Ammon's horn (tissue), 1 donor: ENCODE measurements at regions not wholly inside any gene's neighbourhood (a gene's known extent, or its start where the extent isn't known, plus 50 kb on each side); places are given as distances from the start of the nearest gene placed in this dataset.
"Not testable (repeated sequence)": the region's sequence is repeated elsewhere in the genome, so short reads cannot be mapped to it uniquely, and the experiment has no call there.

ENCODE experiments used
- DNase-seq: peaks from one replicate; pipeline ENCODE4 v3.0.0-alpha.2; 2016; ENCODE audit warnings: low spot score

DNA sequence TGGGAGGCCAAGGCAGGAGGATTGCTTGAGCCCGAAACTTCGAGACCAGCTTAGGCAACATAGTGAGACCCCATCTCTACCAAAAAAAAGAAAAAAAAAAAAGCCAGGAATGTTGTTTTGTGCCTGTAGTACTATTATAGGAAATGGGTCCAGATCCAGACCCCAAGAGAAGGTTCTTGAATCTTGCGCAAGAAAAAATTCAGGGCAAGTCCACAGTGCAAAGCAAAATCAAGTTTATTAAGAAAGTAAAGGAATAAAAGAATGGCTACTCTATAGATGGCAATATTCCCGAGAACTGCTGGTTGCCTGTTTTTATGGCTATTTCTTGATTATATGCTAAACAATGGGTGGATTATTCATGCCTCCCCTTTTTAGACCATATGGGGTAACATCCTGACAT lies 51.2 kb upstream of the RDX start:
- no peak for DNase-seq

DNA sequence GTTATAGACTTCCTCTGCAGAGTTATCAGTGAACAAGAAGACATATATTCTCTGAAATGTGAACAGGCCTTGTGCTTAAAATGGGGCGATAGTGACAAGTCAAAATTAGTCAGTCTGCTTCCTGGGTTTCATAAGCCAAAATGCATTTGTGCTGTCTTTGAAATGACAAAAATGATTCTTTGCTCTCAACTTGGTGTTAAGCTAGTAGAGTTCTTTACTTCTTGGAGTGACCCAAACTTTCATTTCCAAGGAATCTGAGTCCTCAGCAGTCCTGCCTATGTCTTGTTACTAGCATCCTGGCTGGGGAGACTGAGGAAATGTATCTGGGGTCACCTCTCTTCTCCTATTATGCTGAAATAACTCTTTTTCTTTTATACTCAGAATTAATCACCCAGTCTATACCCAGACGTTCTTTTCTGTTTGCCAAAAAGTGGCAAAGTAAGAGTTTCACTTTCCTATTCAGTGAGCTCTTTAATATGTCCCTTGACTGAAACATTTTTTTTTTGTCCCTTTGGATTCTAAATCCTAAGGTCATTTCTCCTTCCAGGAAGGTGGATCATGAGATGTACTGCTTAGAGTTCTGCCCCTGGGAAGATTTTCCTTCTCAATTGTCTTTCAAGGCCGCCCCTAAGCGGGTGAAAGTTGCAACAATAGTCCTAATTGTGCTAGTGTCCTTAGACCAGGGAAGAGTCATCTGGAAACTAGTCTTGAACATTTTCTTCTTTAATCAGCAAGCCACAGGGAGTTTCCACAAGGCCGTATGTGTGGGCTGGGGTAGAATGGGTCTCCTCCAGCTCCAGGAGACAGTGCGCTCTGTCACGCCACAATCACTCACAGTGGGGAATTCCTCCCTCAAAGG lies 53.0 kb upstream of the RDX start:
- DNase-seq = peak; percentile 29

DNA sequence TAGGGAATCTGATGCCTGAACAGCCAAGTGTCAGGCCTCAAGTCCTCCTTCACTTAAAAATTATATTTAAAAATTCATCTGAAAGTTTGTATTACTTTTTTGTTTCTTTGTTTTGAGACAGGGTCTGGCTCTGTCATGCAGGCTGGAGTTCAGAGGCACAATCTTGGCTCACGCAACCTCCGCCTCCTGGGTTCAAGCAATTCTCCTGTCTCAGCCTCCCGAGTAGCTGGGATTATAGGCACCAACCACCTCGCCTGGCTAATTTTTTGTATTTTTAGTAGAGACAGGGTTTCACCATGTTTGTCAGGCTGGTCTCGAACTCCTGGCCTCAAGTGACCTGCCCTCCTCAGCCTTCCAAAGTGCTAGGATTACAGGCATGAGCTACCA lies 53.6 kb upstream of the RDX start:
- DNase-seq = not testable (repeated sequence)

DNA sequence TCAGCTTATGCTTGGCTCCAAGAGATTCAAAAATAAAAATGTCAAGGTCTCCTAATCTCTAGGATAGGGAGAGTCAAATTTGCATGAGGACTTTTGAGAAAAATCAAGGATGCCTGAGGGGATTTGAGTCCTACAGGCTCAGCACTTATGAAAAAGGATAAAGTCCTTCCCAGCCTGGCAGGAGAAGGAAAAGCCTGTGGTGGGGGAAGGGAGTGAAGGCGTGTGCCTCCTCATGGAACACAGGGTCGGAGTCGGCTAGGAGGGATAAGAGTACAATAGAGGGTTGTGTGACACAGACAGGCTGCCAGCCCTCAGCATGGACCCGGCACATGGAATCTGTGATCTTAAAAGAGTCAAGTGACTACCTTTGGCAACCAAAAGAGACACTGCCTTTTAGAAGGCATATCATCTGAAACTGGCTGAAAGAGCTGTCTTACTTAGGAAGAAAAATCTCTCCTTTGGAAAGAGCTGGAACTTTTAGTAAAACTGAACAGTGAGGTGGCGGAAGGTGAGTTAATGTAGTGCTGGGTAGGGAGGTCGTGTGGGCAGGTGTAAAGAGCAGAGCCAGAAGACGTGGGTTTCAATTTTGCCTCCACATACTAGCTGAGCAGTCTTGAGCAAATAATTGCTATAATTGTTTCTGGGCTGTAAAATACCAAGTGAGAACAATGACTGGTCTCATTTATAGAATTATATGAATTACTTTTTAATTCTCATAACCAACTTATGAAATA lies 58.8 kb upstream of the RDX start:
- DNase-seq = peak; percentile 21

DNA sequence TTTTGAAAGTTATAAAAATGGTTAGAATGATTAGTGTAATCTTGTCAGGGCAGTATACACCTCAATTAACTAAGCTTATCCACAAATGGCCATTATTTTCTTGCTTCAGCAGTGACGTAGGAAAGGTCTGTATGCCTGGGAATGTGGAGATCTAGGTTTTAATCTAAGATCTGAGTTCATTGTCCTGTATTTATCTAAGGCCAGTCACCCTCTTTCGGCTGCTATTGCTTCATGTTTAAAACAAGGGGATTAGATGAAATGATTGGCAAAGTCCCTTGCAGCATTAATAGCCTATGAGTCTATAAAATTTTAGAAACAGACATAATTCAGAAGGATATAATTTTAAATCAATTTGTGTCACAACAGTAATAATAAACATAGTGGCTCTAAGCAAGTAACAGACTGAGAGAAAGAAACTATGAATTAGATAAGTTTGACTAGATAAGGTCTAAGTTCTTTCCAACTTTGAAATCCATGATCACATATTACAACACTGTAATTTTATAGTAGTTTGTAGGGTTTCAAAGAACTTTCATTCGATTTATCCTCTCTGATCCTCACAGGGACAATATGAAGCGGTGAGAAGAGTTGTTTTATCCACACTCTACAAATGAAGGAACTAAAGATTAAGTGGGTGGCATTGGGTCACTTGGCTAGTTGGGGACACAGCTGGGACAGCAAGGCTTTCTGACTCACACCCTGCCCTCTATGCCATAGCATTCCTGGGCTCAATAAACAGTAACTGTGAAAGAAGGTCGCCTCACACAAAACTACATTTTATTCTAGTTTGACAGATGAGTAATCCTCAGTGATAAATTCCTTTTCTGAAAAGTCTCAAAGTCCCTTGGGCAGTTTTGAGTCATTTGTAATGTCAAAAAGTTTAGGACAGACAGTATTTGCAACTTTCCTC lies 60.6 kb upstream of the RDX start:
- no peak for DNase-seq

DNA sequence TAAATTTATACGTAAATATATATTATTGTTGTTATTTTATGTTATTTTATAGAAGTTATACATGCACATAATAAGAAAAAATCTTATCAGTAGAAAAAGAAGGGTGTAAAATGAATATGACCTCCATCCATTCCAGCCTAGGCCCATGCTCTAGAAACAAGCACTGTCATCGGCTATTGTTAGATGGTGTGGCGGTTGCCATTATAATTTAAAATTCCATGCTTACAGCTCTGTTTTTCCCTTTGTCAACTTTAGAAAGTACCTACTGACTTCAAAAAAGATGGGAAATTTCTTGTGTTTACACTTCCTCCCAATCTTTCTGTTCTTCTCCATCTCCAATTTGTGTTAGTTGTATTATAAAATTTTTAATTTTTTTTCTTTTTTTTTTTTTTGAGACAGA lies 61.9 kb upstream of the RDX start:
- no peak for DNase-seq

DNA sequence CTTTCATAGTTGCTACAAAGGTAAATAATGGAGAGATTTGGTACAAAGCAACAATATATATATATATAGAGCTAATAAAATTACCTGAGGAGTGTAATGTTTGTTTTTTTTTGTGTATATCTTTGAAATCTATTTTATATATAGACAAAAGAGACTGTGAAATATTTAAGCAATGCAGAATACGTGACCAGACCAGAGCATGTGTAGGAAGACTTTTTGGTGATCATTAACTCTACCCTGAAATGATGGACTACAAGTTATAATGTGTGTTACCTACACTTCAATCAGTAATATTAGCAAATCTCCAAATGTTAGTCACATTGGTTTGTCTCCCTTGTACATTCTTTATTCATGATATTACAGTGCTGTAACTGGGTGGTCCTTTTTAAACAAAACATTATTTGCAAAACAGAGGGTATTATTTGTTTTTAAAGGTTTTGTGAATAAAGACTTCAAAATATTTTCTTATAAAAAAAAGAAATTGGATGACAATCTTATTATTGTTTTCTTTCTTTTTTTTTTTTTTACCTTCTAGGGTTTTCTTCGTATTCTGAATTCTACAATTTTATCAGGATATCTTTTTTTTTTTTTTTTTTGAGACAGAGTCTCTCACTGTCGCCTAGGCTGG lies 64.5 kb upstream of the RDX start:
- not testable (repeated sequence) for DNase-seq

DNA sequence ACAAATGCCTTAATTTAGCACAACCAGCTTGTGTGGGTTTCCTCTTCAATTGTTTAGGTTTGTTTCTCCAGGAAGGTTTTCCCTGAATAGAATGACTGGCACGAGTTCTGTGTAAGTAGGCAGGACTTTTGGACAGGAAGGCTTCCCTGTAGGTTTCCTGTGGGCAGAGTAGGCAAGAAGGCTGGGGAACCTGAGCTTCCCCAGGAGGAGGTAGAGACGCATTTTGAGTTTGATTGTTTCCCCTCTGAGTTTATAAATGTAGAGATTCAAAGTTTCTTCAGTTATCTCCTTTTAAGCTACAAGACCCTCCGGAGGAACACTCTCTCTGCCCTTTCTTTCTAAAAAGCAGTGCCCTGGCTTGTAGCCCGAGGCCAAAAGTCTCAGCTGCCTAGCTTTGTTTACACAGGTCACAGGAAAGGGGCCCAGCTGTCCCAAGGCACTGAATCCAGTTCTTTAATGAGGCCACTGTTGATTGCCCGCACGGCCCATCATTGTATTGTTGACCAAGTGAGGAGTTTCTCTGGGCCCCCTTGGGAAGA lies 66.6 kb upstream of the RDX start:
- peak; percentile 35 for DNase-seq

DNA sequence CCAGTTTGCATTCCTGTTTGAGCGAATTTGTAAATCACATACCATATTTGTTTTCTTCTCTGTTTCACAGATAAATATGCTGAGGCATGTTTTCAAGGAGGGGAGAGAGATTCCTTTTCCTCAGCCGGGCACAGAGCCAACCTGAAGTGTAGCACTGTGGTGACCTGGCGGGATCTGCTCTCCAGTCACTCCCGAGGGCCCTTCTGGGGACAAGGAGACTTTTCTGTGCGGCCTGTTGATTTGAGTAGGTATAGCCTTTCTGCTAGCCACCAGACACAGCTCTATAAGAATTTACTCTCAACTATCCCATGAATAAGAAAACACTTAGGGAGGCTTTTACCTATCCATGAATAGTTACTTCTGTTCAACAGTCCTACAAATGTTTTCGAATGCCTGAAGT lies 63.5 kb upstream of the FDX1 start:
- DNase-seq = peak; percentile 32

DNA sequence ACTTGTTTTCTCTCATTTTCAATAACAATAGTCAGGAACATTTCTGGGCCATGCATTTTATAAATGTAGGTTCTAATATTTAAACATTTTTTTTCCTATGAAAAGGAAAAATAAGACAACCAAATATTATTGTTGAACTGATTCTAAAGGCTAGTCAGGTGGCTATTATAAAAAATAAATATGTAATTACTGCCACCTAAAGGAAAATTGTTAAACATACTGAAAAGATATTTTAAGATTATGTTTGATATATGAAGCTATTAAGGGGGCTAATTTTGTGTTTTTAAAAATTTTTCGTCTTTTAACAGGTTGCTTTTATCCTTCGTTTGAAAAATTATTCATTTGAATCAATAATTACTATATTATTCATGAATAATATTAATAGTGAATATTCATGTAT lies 62.2 kb upstream of the FDX1 start:
- DNase-seq = no peak

DNA sequence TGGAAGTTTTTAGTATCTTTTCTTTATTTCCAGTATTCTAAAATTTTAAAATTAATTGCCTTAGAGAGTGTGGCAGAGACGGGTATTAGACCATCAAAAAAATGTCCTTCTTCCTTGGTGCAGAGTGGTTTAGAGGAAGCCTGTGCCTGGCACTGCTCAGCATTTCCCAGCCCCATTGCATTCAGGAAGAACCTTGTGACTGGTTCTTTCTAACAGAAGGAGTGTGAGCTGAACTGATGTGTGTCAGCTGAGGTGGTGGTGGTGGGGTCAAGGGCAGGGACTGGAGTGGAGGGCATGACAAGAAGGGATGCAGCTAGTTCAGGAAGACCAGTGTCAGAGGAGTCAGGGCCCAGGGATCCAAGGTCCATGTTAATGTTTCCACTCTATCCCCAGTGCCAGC lies 58.7 kb upstream of the FDX1 start:
- no peak for DNase-seq

DNA sequence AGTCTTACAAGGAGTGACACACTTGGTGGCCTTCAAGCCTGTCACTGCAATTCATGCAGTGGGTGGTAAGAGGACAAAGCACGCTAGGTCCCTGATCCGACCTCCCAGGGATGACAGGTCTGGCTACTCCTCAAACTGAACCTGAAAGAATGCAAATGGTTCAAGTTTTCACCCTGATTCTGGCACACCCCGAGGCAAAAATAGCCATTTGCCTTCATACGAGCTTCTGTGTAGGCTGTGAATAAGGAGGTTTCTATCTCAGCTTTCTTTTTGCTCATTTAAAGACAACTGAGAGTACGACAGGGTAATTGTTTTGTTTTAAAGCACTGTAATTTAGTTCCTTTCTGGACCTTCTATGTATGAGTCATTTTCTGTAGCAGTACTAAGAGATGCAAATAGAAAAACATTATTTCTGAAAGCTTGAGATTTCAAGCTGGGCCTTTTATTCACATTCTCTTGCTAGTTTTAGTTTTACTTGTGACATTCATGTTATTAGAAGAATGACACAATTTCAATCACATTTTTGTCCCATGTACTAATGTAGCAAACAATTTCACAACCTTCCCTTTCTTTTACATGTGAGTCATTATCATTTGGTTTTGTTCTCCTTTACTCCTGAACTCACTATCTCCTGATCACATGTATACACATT lies 56.6 kb upstream of the FDX1 start:
- no peak for DNase-seq

DNA sequence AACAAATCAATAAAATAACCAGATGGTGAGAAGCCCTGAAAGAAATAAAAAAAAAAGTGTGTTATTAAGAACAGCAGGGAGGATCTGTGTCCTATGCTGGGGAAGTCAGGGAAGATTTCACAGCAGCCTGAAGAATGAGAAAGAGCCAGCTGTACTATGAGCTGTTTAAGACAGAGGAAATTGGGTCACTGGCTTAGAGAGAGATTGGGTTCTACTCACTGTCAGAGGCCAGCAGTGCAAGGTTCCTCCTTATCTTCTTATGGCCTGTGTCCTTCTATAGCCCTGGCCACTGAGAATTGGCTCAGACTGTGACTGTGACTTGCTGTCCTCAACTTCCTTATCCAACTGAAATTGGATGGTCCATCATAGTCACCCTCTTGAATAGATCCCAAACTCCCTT lies 54.8 kb upstream of the FDX1 start:
- DNase-seq = no peak

DNA sequence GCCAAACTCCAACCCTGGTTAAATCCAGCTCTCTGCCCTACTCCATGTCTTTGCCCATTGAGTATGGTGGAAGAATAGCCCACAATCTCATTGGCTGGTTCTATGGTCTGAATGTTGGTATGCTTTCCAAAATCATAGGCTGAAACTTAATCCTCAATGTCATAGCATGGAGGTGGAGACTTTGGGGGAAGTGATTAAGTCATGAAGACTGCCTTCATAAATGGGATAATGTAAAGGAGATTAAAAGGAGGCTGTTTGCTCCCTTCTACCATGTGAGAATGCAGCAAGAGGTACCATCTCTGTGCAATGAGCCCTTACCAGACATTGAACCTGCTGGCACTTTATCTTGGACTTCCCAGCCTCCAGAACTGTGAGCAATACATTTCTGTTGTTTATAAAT lies 54.4 kb upstream of the FDX1 start:
- no peak for DNase-seq

DNA sequence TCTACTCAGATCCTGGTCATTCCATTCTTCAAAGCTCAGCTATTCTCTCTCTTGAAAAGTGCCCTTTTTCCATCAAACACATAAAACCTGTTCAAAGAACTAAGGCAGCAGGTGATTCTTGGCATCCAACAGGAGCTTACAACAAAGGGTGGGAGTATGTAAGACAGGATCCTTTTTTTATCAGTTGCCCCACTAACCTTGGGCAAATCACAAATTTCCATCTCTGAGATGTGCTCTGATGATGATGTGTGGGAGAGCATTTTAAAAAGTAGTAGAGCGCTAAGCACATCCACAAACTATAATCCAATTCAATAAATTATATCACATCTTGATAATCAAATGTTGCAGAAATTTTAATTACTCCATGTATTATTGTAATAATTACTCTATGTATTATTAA lies 53.7 kb upstream of the FDX1 start:
- DNase-seq = no peak

DNA sequence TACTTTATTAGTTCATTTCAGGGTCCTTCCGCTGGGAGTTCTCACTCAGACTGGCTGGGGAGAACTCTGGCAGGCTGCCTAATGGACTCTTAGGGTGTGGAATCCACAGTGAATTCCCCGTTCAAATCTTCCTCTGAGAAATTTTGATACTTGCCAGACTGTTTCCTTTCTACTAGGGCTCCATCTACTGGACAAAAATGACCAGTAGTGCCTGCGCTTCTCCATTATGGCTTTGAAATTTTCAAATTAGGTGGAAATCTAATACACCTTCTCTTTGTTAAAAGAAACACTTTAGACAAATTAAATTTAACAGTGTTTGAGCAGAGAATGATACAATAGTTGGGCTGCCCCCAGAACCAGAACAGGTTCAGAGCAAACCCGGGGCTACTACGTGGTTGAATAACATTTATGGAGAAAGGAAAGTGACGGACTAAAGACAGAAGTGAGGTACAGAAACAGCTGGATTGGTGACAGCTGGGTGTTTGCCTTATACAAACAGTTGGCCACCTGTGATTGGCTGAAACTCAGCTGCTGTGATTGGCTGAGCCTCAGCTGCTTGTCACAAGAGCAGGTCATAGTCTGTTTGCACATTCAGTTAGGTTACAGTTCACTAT lies 52.9 kb upstream of the FDX1 start:
- peak; percentile 79 for DNase-seq

DNA sequence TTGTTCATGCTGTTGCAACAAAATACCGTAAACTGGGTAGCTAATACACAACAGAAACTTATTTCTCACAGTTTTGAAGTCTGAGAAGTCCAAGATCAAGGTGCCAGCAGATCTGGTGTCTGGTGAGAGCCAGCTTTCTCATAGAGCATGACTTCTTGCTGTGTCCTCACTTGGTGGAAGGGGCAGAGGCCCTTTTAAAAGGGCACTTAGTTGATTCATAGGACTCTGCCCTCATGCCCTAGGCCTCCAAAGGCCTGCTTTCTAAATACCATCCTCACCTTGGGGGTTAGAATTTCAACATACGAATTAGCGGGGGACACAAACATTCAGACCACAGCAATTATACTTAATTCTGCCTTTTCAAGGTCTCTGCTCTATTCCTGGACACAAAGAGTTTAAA lies 52.3 kb upstream of the FDX1 start:
- no peak for DNase-seq

DNA sequence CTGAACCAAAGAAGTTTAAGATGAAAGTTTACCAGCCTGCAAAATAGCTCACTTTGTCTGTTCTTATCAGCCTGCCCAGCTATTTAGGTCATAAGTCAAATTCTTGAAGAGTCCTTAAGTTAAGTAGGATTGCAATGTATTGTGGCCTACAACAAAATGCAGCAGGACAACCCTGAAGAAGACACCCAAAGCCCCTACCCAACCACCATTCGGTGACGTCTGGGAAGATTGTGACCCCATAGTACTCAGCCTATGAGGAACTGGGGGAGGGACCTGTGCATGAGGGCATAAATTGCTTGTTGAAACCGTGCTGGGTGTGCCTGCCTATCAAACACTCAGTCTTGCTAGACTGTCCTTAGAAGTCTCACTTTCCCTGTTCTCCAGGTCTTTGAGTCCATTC lies 50.5 kb upstream of the FDX1 start:
- no peak for DNase-seq

DNA sequence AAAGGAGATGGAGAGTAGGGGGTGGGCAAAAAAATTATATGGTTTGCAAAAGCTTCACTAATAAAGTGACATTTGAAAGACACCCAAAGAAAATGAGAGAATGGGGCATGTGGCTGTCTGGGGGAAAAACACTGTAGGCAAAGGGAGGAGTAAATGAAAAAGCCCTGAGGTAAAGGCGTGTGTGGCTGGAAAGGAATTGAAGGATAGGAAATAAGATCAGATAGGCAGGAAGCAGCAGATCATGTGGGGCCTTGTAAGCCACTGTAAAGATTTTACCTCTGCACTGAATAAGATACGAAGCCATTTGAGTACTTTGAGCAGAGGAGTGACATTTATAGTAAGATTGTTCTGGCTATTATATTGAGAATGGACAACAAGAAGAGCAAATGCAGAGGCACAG lies 49.8 kb upstream of the FDX1 start:
- DNase-seq = no peak
